Psoas muscle (tissue), 7 donors: ENCODE measurements at regions not wholly inside any gene's neighbourhood (a gene's known extent, or its start where the extent isn't known, plus 50 kb on each side); places are given as distances from the start of the nearest gene placed in this dataset.

Experiments used
- ATAC-seq, 4 donors: fragments of 200-7000 bp; cut with Tn5 transposase; one replicate each; pipeline ENCODE4 v1.9.1; 2020; ENCODE audit warnings: moderate library complexity in 3 of 4, mild to moderate bottlenecking in 2 of 4
- DNase-seq, 2 donors: peaks; one replicate each; pipeline ENCODE4 v3.0.0-alpha.2; 2020
- H3K27ac ChIP-seq: fragments of 200-600 bp; one replicate; pipeline ENCODE4 v1.8.0; 2022
- H3K27me3 ChIP-seq, 3 donors: fragments of 200-600 bp in 1 of 3; one replicate each; pipeline versions ENCODE4 v1.6.1 to v1.8.0; 2013 to 2022; ENCODE audit warnings: low read length in 2 of 3, mild to moderate bottlenecking in 2 of 3, moderate library complexity in 1 of 3; ENCODE audit not compliant: insufficient read depth in 3 of 3
- H3K36me3 ChIP-seq, 2 donors: fragments of 200-600 bp in 1 of 2; one replicate each; pipeline versions ENCODE4 v1.6.1 to v1.8.0; 2013 to 2022; ENCODE audit warnings: low read depth in 1 of 2, mild to moderate bottlenecking in 1 of 2, moderate library complexity in 1 of 2; ENCODE audit not compliant: insufficient read depth in 1 of 2
- H3K4me1 ChIP-seq: fragments of 200-600 bp; one replicate; pipeline ENCODE4 v1.8.0; 2022
- H3K4me3 ChIP-seq: fragments of 200-600 bp; one replicate; pipeline ENCODE4 v1.8.0; 2022; ENCODE audit warnings: mild to moderate bottlenecking
- H3K9me3 ChIP-seq: fragments of 200-600 bp; one replicate; pipeline ENCODE4 v1.8.0; 2022
- WGBS, 3 donors: extraction: QIAGEN DNeasy Blood & Tissue Kit; methylation state at CpG; one replicate each; pipeline versions ENCODE4 v1.1.6 to v1.1.7; 2013; 5-methylcytosine and 5-hydroxymethylcytosine counted together
- intact Hi-C, 2 donors: fragments of 100-400 bp; cut with DNase I; formaldehyde crosslinking; loops; one replicate each; pipeline versions ENCODE4 v1.11.0 to v1.14.2; 2022
- TF ChIP-seq, protein P1 (sequence below): fragments of 200-600 bp; IDR thresholded peaks from one replicate; pipeline ENCODE4 v1.8.0; 2022; ENCODE audit warnings: antibody characterized with exemption
- donor health status: healthy with polysubstance abuse.
- donor health status: DM: no; HTN: no; CAD: no; lungs with moderate emphysema.
- donor health status: Bipolar disorder and iron deficiency.
- donor health status: healthy.
- donor health status: DM: yes; HTN: yes; CAD: no.
- donor health status: DM: no; HTN: no; CAD: no.
- donor health status: DM: yes; HTN: yes; CAD: no.

DNA sequence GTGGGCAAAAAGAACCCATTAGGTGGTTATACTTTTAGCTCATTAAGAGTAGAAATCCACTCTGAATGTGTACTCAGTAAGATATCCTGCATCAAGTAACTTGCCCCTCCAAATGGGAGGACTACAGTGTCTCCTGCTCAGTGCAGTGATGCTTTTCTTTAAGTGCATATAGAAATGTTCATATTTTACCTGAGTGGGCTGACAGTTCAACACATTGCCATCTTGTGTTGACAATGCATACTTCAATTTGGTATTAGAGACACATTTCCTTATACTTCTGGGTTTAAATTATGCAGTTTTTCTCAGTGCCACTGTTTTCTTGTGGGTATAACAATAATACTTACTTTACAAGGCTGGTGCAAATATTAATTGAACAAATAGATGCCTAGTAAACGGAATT is 318.6 kb upstream of the TMPRSS15 start:
- TF ChIP-seq, protein P1, sequence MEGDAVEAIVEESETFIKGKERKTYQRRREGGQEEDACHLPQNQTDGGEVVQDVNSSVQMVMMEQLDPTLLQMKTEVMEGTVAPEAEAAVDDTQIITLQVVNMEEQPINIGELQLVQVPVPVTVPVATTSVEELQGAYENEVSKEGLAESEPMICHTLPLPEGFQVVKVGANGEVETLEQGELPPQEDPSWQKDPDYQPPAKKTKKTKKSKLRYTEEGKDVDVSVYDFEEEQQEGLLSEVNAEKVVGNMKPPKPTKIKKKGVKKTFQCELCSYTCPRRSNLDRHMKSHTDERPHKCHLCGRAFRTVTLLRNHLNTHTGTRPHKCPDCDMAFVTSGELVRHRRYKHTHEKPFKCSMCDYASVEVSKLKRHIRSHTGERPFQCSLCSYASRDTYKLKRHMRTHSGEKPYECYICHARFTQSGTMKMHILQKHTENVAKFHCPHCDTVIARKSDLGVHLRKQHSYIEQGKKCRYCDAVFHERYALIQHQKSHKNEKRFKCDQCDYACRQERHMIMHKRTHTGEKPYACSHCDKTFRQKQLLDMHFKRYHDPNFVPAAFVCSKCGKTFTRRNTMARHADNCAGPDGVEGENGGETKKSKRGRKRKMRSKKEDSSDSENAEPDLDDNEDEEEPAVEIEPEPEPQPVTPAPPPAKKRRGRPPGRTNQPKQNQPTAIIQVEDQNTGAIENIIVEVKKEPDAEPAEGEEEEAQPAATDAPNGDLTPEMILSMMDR, result no peak
- Histone ChIP-seq H3K27me3 (no peaks in the 10 kb centered on the region), H3K36me3 (no peaks in the 10 kb centered on the region), H3K4me1 (no peaks in the 10 kb centered on the region), H3K4me3 (no peak overlapping the region), H3K9me3 (peaks cover under 1% of the 10 kb centered on the region), H3K27ac (no peak overlapping the region)
- no peak for DNase-seq
- no peak for ATAC-seq
- intact Hi-C loops, result no loop called here
- WGBS, 3 donors, result 85 to 91% (median 86%) methylated on average over 1 of the region's 1 CpG

DNA sequence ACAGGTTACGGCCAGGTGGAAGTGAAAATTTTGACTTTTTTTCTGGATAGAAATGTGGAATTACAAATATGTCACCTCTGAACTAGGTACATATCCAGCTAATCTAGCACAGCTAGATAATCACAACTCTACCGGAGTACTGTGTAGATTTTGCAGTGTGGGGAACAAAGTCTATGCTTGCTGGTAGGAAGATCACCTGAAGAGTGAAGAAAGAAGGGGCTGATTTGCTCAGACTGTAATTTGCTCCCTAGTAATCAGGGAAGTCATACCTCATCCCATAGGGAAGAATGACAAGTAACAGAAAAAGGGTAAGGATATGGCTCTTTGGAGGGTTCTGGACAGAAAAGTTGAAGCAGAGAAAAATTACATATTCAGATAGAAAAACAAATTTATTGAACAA is 319.6 kb upstream of the TMPRSS15 start:
- Histone ChIP-seq H3K27ac (no peak overlapping the region), H3K4me1 (no peaks in the 10 kb centered on the region), H3K4me3 (no peak overlapping the region), H3K27me3 (no peaks in the 10 kb centered on the region), H3K9me3 (peaks cover 3% of the 10 kb centered on the region), H3K36me3 (no peaks in the 10 kb centered on the region)
- ATAC-seq (no peak), DNase-seq (no peak)
- 88 to 92% (median 89%) methylated on average over 2 of the region's 2 CpGs for WGBS, 3 donors
- TF ChIP-seq, protein P1, result no peak
- intact Hi-C loops, result no loop called here

DNA sequence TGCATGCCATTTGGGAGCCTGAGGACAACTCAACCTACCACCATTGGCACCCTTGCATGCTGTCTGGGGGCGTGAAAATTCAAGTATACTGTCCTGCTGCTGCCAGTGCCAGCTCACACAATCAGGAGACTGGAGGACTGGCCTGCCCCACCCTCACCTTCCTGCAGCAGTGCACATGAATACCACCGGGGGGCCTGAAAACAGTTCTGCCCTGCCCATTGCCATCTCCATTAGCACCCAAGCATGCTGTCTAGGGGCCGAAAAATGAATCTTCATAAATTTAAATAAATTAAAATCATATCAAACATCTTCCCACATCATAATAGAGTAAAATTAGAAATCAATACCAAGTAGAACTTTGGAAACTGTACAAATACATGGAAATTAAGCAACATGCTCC is 322.1 kb upstream of the TMPRSS15 start:
- ATAC-seq (no peak), DNase-seq (no peak)
- 79 to 94% (median 81%) methylated on average over 3 of the region's 3 CpGs for WGBS, 3 donors

DNA sequence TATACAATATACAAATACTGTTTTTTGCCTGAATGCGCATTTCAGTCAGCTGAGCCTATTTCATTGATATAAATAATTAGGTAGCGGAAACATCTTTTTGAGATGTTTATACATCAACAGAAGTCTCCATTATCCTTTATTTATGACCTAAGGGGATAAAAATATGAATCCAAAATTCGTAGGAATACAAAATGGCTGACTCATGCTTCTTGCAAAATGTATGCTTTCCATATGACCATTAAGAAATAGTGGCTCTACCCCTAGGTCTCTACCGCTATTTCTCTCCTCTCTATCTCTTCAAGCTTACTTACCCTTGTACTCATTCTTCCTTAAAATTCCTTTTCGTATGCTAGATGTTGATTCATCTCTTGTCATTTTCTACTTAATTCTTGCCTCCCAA is 338.4 kb upstream of the TMPRSS15 start:
- no peaks in the 10 kb centered on the region for H3K4me1 ChIP-seq
- no peak for ATAC-seq
- TF ChIP-seq, protein P1, result no peak
- H3K4me3 ChIP-seq, result no peak overlapping the region
- no peak overlapping the region for H3K27ac ChIP-seq
- WGBS, 3 donors, result 86 to 89% (median 89%) methylated on average over 5 of the region's 5 CpGs
- DNase-seq, result no peak
- H3K27me3 ChIP-seq, result no peaks in the 10 kb centered on the region
- H3K9me3 ChIP-seq, result no peaks in the 10 kb centered on the region
- H3K36me3 ChIP-seq, result no peaks in the 10 kb centered on the region
- intact Hi-C loops, result no loop called here

More for the DNA sequence above, 322.1 kb upstream of the TMPRSS15 start:
- TF ChIP-seq, protein P1, result no peak
- intact Hi-C loops, result no loop called here
- Histone ChIP-seq H3K9me3 (peaks cover 7% of the 10 kb centered on the region), H3K36me3 (no peaks in the 10 kb centered on the region), H3K4me3 (no peak overlapping the region), H3K27ac (no peak overlapping the region), H3K4me1 (no peaks in the 10 kb centered on the region), H3K27me3 (no peaks in the 10 kb centered on the region)

DNA sequence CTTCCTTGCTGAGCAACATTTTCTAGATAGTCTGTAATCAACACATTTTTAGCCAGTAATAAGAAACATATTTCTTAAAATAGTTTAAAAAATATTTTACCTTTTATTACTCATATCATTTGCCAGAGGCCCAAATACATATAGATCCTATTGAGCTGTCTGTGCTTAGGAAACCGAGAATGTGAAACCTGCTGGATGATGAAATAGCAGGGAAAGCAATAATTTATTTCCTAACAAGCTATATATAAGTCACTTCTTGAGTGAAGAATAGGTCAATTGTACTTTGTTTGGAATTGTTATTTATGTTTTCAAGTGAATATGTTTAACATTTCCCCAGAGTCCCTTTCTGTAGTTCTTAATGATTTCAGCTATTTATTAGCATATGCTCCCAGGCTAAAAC is 339.9 kb upstream of the TMPRSS15 start:
- Histone ChIP-seq H3K4me1 (no peaks in the 10 kb centered on the region), H3K36me3 (no peaks in the 10 kb centered on the region), H3K27me3 (no peaks in the 10 kb centered on the region), H3K9me3 (no peaks in the 10 kb centered on the region), H3K27ac (no peak overlapping the region), H3K4me3 (no peak overlapping the region)
- no peak for DNase-seq
- ATAC-seq, result no peak
- intact Hi-C loops, result no loop called here
- WGBS, 3 donors, result 29 to 57% (median 38%) methylated on average over 1 of the region's 1 CpG
- TF ChIP-seq, protein P1, result no peak
